ENCODE measurements at regions not wholly inside any gene's neighbourhood (a gene's known extent, or its start where the extent isn't known, plus 50 kb on each side); places are given as distances from the start of the nearest gene placed in this dataset.

DNA sequence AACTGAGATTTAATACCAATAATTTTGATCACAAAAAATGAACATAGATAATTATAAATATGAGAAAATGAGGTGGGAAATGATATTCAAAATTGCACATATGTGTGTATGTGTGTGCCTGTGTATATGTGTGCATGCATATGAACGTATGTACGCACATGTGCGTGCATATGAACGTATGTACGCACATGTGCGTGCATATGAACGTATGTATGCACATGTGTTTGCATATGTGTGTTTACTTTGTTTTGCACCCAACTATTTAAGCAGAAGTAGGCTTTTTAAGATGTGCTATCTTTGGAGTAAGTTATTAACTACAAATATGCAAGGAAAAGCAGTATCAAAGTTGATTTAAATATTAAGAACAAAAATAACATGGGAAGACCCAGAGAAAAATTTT lies 484.3 kb downstream of the EPHA4 start:
- no peak overlapping the region for H3K4me3 ChIP-seq (ENCODE audit: low read depth, low read length)
- no peak for DNase-seq (ENCODE audit: low read depth)
- TF ChIP-seq, protein P1, sequence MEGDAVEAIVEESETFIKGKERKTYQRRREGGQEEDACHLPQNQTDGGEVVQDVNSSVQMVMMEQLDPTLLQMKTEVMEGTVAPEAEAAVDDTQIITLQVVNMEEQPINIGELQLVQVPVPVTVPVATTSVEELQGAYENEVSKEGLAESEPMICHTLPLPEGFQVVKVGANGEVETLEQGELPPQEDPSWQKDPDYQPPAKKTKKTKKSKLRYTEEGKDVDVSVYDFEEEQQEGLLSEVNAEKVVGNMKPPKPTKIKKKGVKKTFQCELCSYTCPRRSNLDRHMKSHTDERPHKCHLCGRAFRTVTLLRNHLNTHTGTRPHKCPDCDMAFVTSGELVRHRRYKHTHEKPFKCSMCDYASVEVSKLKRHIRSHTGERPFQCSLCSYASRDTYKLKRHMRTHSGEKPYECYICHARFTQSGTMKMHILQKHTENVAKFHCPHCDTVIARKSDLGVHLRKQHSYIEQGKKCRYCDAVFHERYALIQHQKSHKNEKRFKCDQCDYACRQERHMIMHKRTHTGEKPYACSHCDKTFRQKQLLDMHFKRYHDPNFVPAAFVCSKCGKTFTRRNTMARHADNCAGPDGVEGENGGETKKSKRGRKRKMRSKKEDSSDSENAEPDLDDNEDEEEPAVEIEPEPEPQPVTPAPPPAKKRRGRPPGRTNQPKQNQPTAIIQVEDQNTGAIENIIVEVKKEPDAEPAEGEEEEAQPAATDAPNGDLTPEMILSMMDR (IDR thresholded peaks at IDR 0.05; ENCODE audit: control insufficient read depth, extremely low read depth, insufficient read depth), result no peak

DNA sequence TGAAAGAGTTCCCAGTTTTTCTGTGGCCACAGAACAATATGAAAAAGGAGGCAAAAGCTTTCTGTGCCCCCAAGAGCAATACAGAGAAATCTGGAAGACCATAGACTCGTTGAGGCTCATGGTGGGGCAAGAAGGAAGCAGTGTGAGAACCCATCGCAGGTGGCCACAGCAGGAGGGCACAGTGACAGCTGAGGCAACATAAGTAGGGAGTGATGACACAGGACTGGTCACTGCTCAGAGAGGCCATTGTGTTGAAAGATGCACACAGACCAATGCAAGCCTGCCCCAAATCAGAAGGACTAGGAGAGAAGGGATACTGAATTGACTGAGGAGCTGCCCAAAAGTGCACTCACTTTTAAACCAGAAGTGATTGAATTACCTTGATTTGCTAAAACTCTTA lies 483.6 kb downstream of the EPHA4 start:
- TF ChIP-seq, protein P1 (IDR thresholded peaks at IDR 0.05; ENCODE audit: control insufficient read depth, extremely low read depth, insufficient read depth), result no peak
- no peak overlapping the region for H3K4me3 ChIP-seq (ENCODE audit: low read depth, low read length)
- no peak for DNase-seq (ENCODE audit: low read depth)

GRCh38 chr2:221095356-221095755 lies 476.7 kb downstream of the EPHA4 start:
- H3K4me3 ChIP-seq (ENCODE audit: low read depth, low read length), result no peak overlapping the region
- no peak for DNase-seq (ENCODE audit: low read depth)
- TF ChIP-seq, protein P1 (IDR thresholded peaks at IDR 0.05; ENCODE audit: control insufficient read depth, extremely low read depth, insufficient read depth), result no peak

DNA sequence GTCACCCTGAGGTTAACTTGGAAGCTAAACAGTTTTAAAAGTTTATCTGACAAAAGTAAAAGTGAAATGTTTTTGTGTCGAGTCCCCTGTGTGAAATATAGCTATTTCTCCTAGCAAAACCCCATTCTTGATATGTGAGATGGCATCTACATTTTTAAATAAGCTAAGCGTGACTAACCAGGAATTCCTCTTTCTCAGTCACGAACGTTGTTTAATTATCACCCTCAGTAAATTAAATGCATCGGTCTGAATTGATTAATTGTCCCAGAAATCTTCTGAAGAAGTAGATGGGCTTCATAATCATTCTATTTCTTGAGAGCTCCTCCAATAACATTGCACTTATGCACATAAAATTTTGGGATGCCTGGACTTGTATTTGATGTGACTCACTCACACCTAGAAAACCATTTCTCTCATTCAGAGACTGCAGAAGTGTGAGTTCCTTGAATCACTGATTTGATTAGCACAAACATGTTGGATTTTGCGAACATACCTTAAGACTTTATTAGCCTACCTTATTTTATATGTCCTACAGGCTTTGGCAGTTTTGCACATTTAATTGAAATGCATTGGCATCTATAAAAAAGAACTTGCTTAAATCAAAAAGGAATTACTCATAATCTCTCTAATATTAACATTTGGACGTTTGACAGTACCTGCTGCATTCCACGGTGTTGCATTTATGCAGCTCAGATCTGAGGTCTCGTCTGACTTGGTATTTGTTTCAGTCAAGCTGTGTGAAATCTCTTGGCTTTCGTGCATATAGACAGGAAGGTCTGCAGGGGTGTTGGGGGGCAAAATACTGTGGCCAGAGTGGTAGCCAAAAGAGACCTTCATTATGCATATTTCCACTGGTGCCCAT lies 475.2 kb downstream of the EPHA4 start:
- TF ChIP-seq, protein P1 (IDR thresholded peaks at IDR 0.05; ENCODE audit: control insufficient read depth, extremely low read depth, insufficient read depth), result no peak
- no peak for DNase-seq (ENCODE audit: low read depth)
- no peak overlapping the region for H3K4me3 ChIP-seq (ENCODE audit: low read depth, low read length)

DNA sequence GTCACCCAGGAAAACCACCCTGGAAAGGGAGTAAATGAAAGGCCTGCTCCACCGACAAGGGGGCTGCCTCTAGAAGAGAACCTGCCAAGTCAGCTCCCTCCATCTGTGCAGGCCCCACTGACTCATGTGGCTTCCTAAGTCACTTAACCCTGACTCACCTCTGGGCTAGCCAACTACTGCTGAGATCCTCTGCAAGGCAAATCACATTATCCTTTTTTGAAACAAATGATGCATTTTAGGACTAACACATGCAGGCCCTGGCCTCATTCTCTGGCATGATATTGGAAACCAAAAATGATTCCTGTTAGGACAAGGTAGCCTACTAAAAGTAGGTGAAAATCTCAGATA lies 474.6 kb downstream of the EPHA4 start:
- TF ChIP-seq, protein P1 (IDR thresholded peaks at IDR 0.05; ENCODE audit: control insufficient read depth, extremely low read depth, insufficient read depth), result no peak
- DNase-seq (ENCODE audit: low read depth), result no peak
- H3K4me3 ChIP-seq (ENCODE audit: low read depth, low read length), result no peak overlapping the region

GRCh38 chr2:221097949-221098348 lies 474.2 kb downstream of the EPHA4 start:
- DNase-seq (ENCODE audit: low read depth), result no peak
- no peak overlapping the region for H3K4me3 ChIP-seq (ENCODE audit: low read depth, low read length)
- TF ChIP-seq, protein P1 (IDR thresholded peaks at IDR 0.05; ENCODE audit: control insufficient read depth, extremely low read depth, insufficient read depth), result no peak

All from LNCaP clone FGC (cell line).